ENCODE measurements at regions not wholly inside any gene's neighbourhood (a gene's known extent, or its start where the extent isn't known, plus 50 kb on each side); places are given as distances from the start of the nearest gene placed in this dataset.

DNA sequence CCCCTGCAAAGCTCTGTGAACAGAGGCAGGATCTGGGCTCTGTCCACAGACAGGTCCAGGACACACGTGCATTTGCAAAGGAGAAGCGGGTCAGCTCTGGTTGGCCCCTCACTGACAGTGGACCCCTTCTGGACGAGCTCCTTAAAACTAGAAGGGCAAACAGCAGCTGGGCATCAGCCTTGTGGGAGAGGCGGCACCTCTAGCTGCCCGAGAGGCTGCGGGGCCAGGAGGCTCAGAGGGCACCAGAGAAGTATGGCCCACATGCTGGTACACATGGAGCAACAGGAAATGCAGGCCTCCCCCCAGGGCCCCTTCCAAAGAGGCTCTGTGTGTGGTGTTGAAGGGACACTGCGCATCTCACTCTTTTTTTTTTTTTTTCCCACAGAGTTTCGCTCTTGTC, 233.0 kb upstream of the TCERG1L start:
- Histone ChIP-seq H3K4me1 (ENCODE audit: low read depth) (no peaks in the 10 kb centered on the region), H3K36me3 (ENCODE audit: low read depth) (no peaks in the 10 kb centered on the region), H3K4me3 (no peak overlapping the region), H3K9me3 (no peaks in the 10 kb centered on the region)
- TF ChIP-seq, protein P1, sequence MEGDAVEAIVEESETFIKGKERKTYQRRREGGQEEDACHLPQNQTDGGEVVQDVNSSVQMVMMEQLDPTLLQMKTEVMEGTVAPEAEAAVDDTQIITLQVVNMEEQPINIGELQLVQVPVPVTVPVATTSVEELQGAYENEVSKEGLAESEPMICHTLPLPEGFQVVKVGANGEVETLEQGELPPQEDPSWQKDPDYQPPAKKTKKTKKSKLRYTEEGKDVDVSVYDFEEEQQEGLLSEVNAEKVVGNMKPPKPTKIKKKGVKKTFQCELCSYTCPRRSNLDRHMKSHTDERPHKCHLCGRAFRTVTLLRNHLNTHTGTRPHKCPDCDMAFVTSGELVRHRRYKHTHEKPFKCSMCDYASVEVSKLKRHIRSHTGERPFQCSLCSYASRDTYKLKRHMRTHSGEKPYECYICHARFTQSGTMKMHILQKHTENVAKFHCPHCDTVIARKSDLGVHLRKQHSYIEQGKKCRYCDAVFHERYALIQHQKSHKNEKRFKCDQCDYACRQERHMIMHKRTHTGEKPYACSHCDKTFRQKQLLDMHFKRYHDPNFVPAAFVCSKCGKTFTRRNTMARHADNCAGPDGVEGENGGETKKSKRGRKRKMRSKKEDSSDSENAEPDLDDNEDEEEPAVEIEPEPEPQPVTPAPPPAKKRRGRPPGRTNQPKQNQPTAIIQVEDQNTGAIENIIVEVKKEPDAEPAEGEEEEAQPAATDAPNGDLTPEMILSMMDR (IDR thresholded peaks at IDR 0.05): no peak
- DNase-seq (no peak), ATAC-seq (no peak)
- intact Hi-C loops (cut with DNase I, micrococcal nuclease): no loop called here

DNA sequence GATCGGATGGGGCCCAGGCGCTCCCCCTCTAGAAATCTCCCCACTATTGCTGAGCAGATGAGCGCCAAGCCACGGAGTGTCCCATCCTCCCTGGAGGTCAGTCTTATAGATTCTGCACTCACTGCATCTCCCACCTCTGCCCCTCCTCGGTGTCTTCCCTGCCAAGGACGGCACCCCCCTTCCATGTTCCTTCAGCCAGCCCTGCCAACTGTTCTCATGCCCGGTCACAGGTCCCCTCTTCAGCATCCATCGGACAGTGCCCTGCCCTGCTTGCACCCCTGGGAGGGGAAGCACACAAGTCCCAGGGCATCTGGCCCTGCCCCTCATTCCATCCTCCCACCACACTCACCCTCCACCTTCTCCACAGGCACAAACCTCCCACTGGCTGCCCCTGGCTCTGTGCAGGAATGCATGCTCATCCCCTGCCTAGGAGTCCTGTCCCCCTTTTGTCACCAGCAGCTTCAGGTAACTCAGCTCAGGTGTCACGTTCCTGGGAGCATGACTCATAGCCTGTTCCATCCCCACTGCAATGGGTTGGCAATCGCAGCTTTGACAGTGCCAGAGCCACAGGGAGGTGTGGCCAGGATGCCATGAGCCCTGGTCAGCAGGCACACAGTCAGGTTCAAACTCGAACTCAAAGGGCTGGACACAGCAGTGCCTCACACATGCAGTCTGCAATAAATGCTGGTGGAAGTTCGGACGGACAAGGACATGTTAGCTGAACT, 234.7 kb upstream of the TCERG1L start:
- TF ChIP-seq, protein P1 (IDR thresholded peaks at IDR 0.05): no peak
- intact Hi-C loops (cut with DNase I, micrococcal nuclease): no loop called here

DNA sequence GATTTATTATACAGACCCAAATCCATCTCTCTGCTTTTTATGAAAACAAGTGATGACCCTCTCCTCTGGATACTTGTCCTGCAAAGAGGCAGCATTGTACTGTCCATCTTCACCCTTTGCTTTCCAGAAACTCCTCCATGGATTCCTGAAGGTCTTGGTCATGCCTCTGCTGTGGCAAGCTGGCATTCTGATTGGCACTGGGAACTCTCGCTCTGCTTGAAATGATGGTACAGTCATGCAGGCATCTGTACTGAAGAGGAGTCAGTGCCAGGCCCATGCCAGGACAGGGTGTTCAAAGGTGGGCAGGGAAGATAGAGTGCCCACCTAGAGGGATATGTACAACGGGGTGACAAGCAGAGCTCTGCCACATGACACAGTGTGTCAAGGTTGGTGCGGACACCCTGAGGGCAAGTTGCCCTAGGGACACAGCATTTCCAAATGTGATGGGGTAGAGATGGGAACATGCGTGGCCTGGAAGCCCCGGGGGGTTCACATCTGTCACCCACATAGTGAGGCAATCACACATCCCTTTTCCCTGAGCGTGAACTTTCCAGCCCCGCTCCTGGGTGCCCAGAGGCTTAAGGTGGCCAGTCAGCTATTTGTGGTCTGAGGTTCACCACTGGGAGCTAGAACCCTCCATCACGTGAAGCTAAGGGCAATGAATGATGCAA, 235.7 kb upstream of the TCERG1L start:
- TF ChIP-seq, protein P1 (IDR thresholded peaks at IDR 0.05): no peak
- intact Hi-C loops (cut with DNase I, micrococcal nuclease): no loop called here
- Histone ChIP-seq H3K4me3 (no peak overlapping the region), H3K36me3 (ENCODE audit: low read depth) (no peaks in the 10 kb centered on the region), H3K4me1 (ENCODE audit: low read depth) (no peaks in the 10 kb centered on the region), H3K9me3 (no peaks in the 10 kb centered on the region)
- no peak for DNase-seq
- ATAC-seq: no peak

More for the DNA sequence above, 234.7 kb upstream of the TCERG1L start:
- H3K4me3 ChIP-seq: no peak overlapping the region
- ATAC-seq: no peak
- H3K4me1 ChIP-seq (ENCODE audit: low read depth): no peaks in the 10 kb centered on the region
- H3K9me3 ChIP-seq: no peaks in the 10 kb centered on the region
- H3K36me3 ChIP-seq (ENCODE audit: low read depth): no peaks in the 10 kb centered on the region
- DNase-seq: no peak

DNA sequence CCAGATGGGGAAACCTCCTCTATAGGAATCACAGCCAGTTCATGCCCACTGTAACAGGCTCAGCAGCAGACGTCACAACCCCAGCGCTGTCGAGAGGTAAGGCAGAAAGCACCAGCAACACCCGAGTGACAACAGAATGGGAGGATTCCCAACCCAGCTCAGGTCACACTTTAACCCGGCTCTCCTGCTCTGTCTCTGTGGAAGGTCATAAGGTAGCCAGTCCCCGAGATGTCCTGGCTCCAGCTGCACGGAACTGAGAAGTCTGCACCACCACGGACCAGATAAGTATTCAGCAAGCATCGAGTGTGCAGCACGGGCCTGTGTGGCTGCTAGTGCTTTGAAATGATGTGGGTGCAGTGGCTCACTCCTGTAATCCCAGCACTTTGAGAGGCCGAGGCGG, 236.7 kb upstream of the TCERG1L start:
- TF ChIP-seq, protein P1 (IDR thresholded peaks at IDR 0.05): no peak
- H3K4me1 ChIP-seq (ENCODE audit: low read depth): no peaks in the 10 kb centered on the region
- ATAC-seq (no peak), DNase-seq (no peak)
- no peaks in the 10 kb centered on the region for H3K36me3 ChIP-seq (ENCODE audit: low read depth)
- H3K9me3 ChIP-seq: no peaks in the 10 kb centered on the region
- no peak overlapping the region for H3K4me3 ChIP-seq
- intact Hi-C loops (cut with DNase I, micrococcal nuclease): no loop called here

DNA sequence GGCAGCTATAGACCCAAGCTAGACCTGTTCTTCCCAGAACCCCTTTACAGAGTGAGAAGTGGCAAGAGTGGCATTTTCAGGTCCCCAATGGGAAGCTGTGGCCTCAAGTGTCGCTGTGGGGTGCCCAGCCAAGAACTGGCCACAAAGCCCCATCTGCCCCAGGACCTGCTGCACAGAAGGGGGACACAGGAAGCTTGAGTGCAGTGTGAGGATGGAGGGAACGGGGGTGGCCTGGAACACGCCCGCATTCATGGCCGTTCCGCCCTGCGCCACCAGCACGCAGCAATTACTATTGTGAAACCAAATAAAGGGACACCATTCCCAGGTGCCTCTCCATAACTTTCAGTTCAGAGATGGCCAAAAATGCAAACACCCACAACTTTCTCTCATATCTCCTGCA, 237.6 kb upstream of the TCERG1L start:
- TF ChIP-seq, protein P1 (IDR thresholded peaks at IDR 0.05): no peak
- DNase-seq: no peak
- intact Hi-C loops (cut with DNase I, micrococcal nuclease): no loop called here
- no peaks in the 10 kb centered on the region for H3K9me3 ChIP-seq
- ATAC-seq: no peak
- no peaks in the 10 kb centered on the region for H3K4me1 ChIP-seq (ENCODE audit: low read depth)
- no peaks in the 10 kb centered on the region for H3K36me3 ChIP-seq (ENCODE audit: low read depth)
- no peak overlapping the region for H3K4me3 ChIP-seq

All from mucosa of descending colon (tissue), 3 donors.